AG04449 (cell line): ENCODE measurements at regions not wholly inside any gene's neighbourhood (a gene's known extent, or its start where the extent isn't known, plus 50 kb on each side); places are given as distances from the start of the nearest gene placed in this dataset.
"Not testable (repeated sequence)": the region's sequence is repeated elsewhere in the genome, so short reads cannot be mapped to it uniquely, and the experiment has no call there.

Source experiments
- CTCF ChIA-PET: fragments of 350-600 bp; formaldehyde crosslinking; extraction: SDS; loops from one replicate; lab custom pipeline; 2021; ENCODE audit warnings: antibody characterized with exemption; lab: Yijun Ruan, JAX
- POLR2A ChIA-PET: fragments of 400-600, 350-600 bp; formaldehyde crosslinking; extraction: SDS; loops from one replicate; lab custom pipeline; 2020; ENCODE audit warnings: antibody characterized with exemption, inconsistent platforms; lab: Yijun Ruan, JAX
- DNase-seq: peaks from one replicate; pipeline ENCODE4 v3.0.0-alpha.2; 2010; ENCODE audit warnings: low read depth, low spot score
- H3K4me3 ChIP-seq: 2 replicates; pipeline ENCODE4 v1.5.1; 2011; ENCODE audit warnings: low read depth, mild to moderate bottlenecking, control low read depth, low read length
- CTCF ChIP-seq: IDR thresholded peaks from one replicate; pipeline ENCODE4 v1.5.1; 2011; ENCODE audit warnings: mild to moderate bottlenecking, moderate library complexity, low read length, control low read depth, inconsistent platforms; ENCODE audit not compliant: insufficient read depth; ENCODE audit errors: missing control alignments

- CTCF ChIA-PET, result interaction anchor here (0.7 to 3.7 kb wide), 12 partner anchors 11 to 311 kb away, joined by 3 to 17 read pairs (median 4); no protein-coding TSS in a partner anchor
- TF ChIP-seq CTCF, result no peak
- no peak overlapping the region for H3K4me3 ChIP-seq
- DNase-seq, result peak; percentile 90
- POLR2A ChIA-PET, result interaction anchor here (0.5 to 1.4 kb wide), 11 partner anchors 20 to 256 kb away, joined by 3 to 6 read pairs (median 3); no protein-coding TSS in a partner anchor
These were observed 279.3 kb upstream of the RASGRP1 start for GRCh38 chr15:38843736-38844590.

GRCh38 chr15:38844736-38845135, 280.1 kb upstream of the RASGRP1 start:
- ChIA-PET POLR2A (interaction anchor here (0.6 to 1.4 kb wide), 5 partner anchors 23 to 255 kb away, joined by 3 read pairs; no protein-coding TSS in a partner anchor), CTCF (interaction anchor here (0.8 to 3.7 kb wide), 7 partner anchors 10 to 146 kb away, joined by 3 to 17 read pairs (median 4); no protein-coding TSS in a partner anchor)
- H3K4me3 ChIP-seq, result no peak overlapping the region
- no peak for TF ChIP-seq CTCF
- no peak for DNase-seq

GRCh38 chr15:38846346-38846745, 281.7 kb upstream of the RASGRP1 start:
- H3K4me3 ChIP-seq, result no peak overlapping the region
- POLR2A ChIA-PET, result interaction anchor here (0.6 to 0.9 kb wide), 3 partner anchors 36 to 735 kb away, joined by 3 to 4 read pairs (median 4); no protein-coding TSS in a partner anchor
- TF ChIP-seq CTCF, result no peak
- DNase-seq, result no peak
- CTCF ChIA-PET, result interaction anchor here (0.8 to 3.7 kb wide), 9 partner anchors 8 to 279 kb away, joined by 3 to 17 read pairs (median 4); no protein-coding TSS in a partner anchor

GRCh38 chr15:38847666-38848065, 283.1 kb upstream of the RASGRP1 start:
- TF ChIP-seq CTCF, result no peak
- POLR2A ChIA-PET, result no interaction called here
- CTCF ChIA-PET, result interaction anchor here (1.5 to 3.7 kb wide), 2 partner anchors 7 to 144 kb away, joined by 6 to 17 read pairs; no protein-coding TSS in a partner anchor
- DNase-seq, result no peak
- no peak overlapping the region for H3K4me3 ChIP-seq

- ChIA-PET POLR2A (no interaction called here), CTCF (interaction anchor here (0.7 to 1.4 kb wide), 6 partner anchors 9 to 142 kb away, joined by 3 to 4 read pairs (median 3); no protein-coding TSS in a partner anchor)
- no peak for TF ChIP-seq CTCF
- H3K4me3 ChIP-seq, result no peak overlapping the region
- DNase-seq, result no peak
These were observed 284.4 kb upstream of the RASGRP1 start for GRCh38 chr15:38849046-38849445.

- POLR2A ChIA-PET, DNase-seq, H3K4me3 ChIP-seq, CTCF ChIA-PET: not testable (repeated sequence)
These were observed 287.6 kb upstream of the RASGRP1 start for GRCh38 chr15:38852188-38852587.
